ENCODE measurements at regions not wholly inside any gene's neighbourhood (a gene's known extent, or its start where the extent isn't known, plus 50 kb on each side); places are given as distances from the start of the nearest gene placed in this dataset.

DNA sequence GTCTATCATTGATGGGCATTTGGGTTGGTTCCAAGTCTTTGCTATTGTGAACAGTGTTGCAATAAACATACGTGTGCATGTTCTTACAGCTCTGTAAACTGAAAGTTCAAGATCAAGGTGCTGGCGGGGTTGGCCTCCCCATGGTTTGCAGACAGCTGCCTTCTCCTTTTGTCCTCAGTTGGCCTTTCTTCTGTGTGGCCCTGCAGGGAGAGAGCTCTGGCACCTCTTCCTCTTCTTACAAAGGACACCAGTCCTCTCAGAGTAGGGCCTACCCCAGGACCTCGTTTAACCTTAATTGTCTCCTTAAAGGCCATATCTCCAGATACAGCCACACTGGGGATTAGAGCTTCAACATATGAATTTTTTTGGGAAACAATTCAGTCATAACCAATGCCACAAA lies 462.7 kb downstream of the TCERG1L start:
- Histone ChIP-seq H3K4me3 (ENCODE audit: low read length) (no peak overlapping the region), H2AFZ (ENCODE audit: low read length) (no peak overlapping the region), H4K20me1 (ENCODE audit: low read length) (no peaks in the 10 kb centered on the region), H3F3A (ENCODE audit: low read length, unreplicated experiment) (no peaks in the 10 kb centered on the region), H3K9me2 (replicated peaks; ENCODE audit: low read length) (no peaks in the 10 kb centered on the region), H3K9ac (ENCODE audit: low read length) (no peak overlapping the region), H3K4me1 (ENCODE audit: insufficient read depth, low read length) (no peaks in the 10 kb centered on the region), H3K4me2 (ENCODE audit: low read length) (no peak overlapping the region), H3K27me3 (ENCODE audit: low read length) (no peaks in the 10 kb centered on the region), H3K79me2 (ENCODE audit: low read length) (no peaks in the 10 kb centered on the region), H3K36me3 (ENCODE audit: low read depth, low read length) (no peaks in the 10 kb centered on the region), H3K9me3 (ENCODE audit: low read length) (0 out of 2 replicates have a peak, but pooled peaks cover 6% of the 10 kb centered on the region), H3K27ac (ENCODE audit: low read length) (no peak overlapping the region)
- CTCF ChIA-PET = no interaction called here
- no TSS peak for BruUV-seq (replicated peaks)
- no peak for TF ChIP-seq EZH2 (IDR thresholded peaks at IDR 0.05; ENCODE audit: low read length, unreplicated experiment)
- no peak for TF ChIP-seq EZH2phosphoT487 (IDR thresholded peaks at IDR 0.05; ENCODE audit: borderline replicate concordance, low read length)
- TF ChIP-seq, protein P1, sequence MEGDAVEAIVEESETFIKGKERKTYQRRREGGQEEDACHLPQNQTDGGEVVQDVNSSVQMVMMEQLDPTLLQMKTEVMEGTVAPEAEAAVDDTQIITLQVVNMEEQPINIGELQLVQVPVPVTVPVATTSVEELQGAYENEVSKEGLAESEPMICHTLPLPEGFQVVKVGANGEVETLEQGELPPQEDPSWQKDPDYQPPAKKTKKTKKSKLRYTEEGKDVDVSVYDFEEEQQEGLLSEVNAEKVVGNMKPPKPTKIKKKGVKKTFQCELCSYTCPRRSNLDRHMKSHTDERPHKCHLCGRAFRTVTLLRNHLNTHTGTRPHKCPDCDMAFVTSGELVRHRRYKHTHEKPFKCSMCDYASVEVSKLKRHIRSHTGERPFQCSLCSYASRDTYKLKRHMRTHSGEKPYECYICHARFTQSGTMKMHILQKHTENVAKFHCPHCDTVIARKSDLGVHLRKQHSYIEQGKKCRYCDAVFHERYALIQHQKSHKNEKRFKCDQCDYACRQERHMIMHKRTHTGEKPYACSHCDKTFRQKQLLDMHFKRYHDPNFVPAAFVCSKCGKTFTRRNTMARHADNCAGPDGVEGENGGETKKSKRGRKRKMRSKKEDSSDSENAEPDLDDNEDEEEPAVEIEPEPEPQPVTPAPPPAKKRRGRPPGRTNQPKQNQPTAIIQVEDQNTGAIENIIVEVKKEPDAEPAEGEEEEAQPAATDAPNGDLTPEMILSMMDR (conservative IDR thresholded peaks at IDR 0.05; ENCODE audit: low read depth, low read length) = no peak
- DNase-seq (no peak), ATAC-seq (no peak)
- intact Hi-C loops (cut with micrococcal nuclease) = no loop called here
- POLR2A ChIA-PET (ENCODE audit: unreplicated experiment) = no interaction called here

DNA sequence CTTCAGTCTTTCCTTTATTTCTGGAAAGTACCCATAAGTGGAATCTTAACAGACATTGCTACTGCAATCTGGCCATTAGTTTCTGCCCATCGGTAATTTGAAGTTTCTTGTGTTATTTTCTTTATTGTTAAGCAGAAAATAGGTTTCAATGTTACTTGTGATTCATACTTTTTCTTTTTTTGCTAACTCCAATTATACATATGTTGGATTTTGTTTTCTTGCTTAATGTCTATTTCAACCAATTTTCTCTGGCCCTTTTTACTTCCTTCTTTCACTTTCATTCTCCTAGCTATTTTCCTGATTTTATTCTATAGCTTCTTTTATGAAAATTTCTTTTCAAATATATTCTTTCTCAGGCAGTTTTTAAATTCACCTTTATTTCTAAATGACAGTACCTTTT lies 457.4 kb downstream of the TCERG1L start:
- CTCF ChIA-PET = no interaction called here

DNA sequence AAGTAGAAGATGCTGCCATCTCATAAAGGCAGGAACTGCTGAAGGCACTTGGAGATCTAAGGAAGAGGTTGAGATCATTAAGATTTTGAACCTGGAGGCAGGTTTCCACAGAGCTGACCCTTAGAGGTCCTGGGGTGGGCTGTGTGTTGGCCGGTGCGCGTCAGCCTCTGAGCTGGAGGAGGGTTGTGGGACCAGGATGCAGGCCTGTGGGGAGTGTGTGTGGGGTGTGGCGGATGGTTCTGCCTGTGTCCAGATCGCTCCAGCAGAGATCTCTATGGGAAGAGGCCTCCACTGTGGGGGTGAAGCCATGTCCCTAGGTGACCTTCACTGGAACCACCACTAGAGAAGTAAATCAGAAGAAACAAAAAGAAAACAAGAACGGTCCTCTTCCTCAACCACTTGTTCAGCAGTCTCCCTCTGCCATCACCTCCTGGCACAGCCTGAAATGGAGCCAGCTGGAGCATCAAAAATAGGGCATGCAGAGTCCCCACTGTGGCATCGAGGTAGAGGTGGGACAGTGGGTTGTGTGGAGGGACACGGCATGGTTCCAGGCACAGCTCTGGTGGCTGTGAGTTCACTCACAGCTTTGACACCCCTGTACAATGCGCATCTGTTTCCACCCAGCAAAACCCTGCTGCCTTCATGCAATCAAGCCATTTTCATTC lies 453.8 kb downstream of the TCERG1L start:
- H3K27ac ChIP-seq (ENCODE audit: low read length) = no peak overlapping the region
- intact Hi-C loops (cut with micrococcal nuclease) = no loop called here
- ATAC-seq = no peak

More for the DNA sequence above, 457.4 kb downstream of the TCERG1L start:
- intact Hi-C loops (cut with micrococcal nuclease) = no loop called here
- H3K4me1 ChIP-seq (ENCODE audit: insufficient read depth, low read length) = no peaks in the 10 kb centered on the region
- no peaks in the 10 kb centered on the region for H3K36me3 ChIP-seq (ENCODE audit: low read depth, low read length)
- no peaks in the 10 kb centered on the region for H3F3A ChIP-seq (ENCODE audit: low read length, unreplicated experiment)
- ATAC-seq = no peak
- H3K9me2 ChIP-seq (replicated peaks; ENCODE audit: low read length) = no peaks in the 10 kb centered on the region
- POLR2A ChIA-PET (ENCODE audit: unreplicated experiment) = no interaction called here
- TF ChIP-seq EZH2 (IDR thresholded peaks at IDR 0.05; ENCODE audit: low read length, unreplicated experiment) (no peak), EZH2phosphoT487 (IDR thresholded peaks at IDR 0.05; ENCODE audit: borderline replicate concordance, low read length) (no peak)
- TF ChIP-seq, protein P1 (conservative IDR thresholded peaks at IDR 0.05; ENCODE audit: low read depth, low read length) = no peak
- no peaks in the 10 kb centered on the region for H3K27me3 ChIP-seq (ENCODE audit: low read length)
- no peak overlapping the region for H3K4me3 ChIP-seq (ENCODE audit: low read length)
- no peak overlapping the region for H3K9ac ChIP-seq (ENCODE audit: low read length)
- H3K4me2 ChIP-seq (ENCODE audit: low read length) = no peak overlapping the region
- H2AFZ ChIP-seq (ENCODE audit: low read length) = no peak overlapping the region
- DNase-seq = no peak
- 0 out of 2 replicates have a peak, but pooled peaks cover 6% of the 10 kb centered on the region for H3K9me3 ChIP-seq (ENCODE audit: low read length)
- no peak overlapping the region for H3K27ac ChIP-seq (ENCODE audit: low read length)
- no TSS peak for BruUV-seq (replicated peaks)
- no peaks in the 10 kb centered on the region for H3K79me2 ChIP-seq (ENCODE audit: low read length)
- no peaks in the 10 kb centered on the region for H4K20me1 ChIP-seq (ENCODE audit: low read length)

More for the DNA sequence above, 453.8 kb downstream of the TCERG1L start:
- no peak for DNase-seq
- Histone ChIP-seq H3K4me1 (ENCODE audit: insufficient read depth, low read length) (no peaks in the 10 kb centered on the region), H3K36me3 (ENCODE audit: low read depth, low read length) (no peaks in the 10 kb centered on the region), H4K20me1 (ENCODE audit: low read length) (no peaks in the 10 kb centered on the region), H2AFZ (ENCODE audit: low read length) (no peak overlapping the region), H3K4me2 (ENCODE audit: low read length) (no peak overlapping the region), H3K9me2 (replicated peaks; ENCODE audit: low read length) (no peaks in the 10 kb centered on the region), H3K79me2 (ENCODE audit: low read length) (no peaks in the 10 kb centered on the region), H3K9ac (ENCODE audit: low read length) (no peak overlapping the region), H3K27me3 (ENCODE audit: low read length) (no peaks in the 10 kb centered on the region), H3K4me3 (ENCODE audit: low read length) (no peak overlapping the region), H3F3A (ENCODE audit: low read length, unreplicated experiment) (no peaks in the 10 kb centered on the region), H3K9me3 (ENCODE audit: low read length) (0 out of 2 replicates have a peak, but pooled peaks cover 6% of the 10 kb centered on the region)
- CTCF ChIA-PET = no interaction called here
- POLR2A ChIA-PET (ENCODE audit: unreplicated experiment) = no interaction called here
- no TSS peak for BruUV-seq (replicated peaks)
- TF ChIP-seq EZH2phosphoT487 (IDR thresholded peaks at IDR 0.05; ENCODE audit: borderline replicate concordance, low read length) = no peak
